GM12872 (cell line): ENCODE measurements at regions not wholly inside any gene's neighbourhood (a gene's known extent, or its start where the extent isn't known, plus 50 kb on each side); places are given as distances from the start of the nearest gene placed in this dataset.

Source experiments
- TF ChIP-seq, protein P1 (sequence below): IDR thresholded peaks from 3 replicates; pipeline ENCODE4 v1.5.1; 2011; ENCODE audit warnings: low read depth, mild to moderate bottlenecking, low read length, moderate library complexity; ENCODE audit not compliant: insufficient read depth

DNA sequence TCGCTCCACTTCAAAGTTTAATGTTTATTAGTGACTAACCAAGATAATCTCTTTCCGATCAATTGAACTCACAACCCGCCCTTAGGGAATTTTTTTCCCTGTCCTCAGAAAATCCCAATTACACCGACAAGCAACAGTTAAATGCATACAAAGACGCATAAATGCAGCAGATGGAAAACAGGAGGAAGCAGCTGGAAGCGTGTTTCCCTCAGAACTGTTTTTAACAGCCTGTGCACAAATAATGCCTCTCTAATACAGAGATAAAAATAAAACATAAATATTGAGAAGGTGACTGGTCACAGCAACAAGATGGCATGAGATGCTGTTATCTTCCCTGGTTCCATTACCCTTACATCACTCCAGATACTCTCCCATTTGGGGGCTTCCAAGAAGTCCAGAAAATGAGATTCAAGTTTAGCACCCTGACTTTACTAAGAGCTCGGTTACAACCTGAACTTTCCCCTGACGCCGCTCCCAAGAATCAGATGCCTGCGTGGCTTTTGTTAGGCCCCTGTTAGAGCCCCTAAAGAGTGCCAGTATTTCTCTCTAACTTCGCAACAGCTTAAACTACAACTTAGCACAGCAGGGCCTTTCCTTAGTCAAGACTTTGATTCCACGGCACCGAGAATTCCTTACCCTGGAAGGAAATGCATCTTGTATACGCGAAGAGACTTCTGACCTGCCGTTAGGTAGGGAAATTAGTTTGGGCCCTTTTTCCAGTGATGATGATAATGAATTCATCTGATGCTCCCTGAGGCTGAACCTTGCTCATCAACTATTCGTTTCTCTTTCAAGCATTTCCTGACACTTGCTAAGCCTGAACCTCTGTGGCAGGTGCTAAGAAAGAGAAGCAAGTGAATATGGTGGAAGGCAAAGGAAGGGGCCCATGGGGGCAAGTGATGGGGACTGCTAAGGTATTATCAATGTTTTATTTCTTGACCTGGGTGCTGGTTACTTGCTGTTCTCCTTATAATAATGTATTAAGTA lies 137.7 kb upstream of the SMYD2 start:
- TF ChIP-seq, protein P1, sequence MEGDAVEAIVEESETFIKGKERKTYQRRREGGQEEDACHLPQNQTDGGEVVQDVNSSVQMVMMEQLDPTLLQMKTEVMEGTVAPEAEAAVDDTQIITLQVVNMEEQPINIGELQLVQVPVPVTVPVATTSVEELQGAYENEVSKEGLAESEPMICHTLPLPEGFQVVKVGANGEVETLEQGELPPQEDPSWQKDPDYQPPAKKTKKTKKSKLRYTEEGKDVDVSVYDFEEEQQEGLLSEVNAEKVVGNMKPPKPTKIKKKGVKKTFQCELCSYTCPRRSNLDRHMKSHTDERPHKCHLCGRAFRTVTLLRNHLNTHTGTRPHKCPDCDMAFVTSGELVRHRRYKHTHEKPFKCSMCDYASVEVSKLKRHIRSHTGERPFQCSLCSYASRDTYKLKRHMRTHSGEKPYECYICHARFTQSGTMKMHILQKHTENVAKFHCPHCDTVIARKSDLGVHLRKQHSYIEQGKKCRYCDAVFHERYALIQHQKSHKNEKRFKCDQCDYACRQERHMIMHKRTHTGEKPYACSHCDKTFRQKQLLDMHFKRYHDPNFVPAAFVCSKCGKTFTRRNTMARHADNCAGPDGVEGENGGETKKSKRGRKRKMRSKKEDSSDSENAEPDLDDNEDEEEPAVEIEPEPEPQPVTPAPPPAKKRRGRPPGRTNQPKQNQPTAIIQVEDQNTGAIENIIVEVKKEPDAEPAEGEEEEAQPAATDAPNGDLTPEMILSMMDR: no peak

DNA sequence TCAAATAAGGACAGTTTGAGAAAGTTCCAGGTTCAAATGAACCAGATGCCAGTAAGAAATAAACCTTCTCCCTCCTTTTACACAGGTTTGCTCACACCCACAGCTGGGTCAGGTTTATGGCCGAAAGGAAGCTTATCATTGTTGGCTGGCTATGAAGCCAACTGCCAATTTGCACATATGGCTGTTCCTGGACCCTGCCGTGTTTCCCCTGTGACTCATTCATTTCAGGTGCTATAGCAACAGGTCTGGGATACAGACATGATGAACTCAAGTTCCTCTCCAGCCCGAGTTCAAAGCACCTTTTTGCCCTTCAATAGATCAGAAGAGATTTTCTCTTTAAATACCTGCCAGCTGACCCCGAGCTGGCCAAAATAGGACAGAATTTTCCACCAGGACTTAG lies 134.4 kb upstream of the SMYD2 start:
- TF ChIP-seq, protein P1: no peak

DNA sequence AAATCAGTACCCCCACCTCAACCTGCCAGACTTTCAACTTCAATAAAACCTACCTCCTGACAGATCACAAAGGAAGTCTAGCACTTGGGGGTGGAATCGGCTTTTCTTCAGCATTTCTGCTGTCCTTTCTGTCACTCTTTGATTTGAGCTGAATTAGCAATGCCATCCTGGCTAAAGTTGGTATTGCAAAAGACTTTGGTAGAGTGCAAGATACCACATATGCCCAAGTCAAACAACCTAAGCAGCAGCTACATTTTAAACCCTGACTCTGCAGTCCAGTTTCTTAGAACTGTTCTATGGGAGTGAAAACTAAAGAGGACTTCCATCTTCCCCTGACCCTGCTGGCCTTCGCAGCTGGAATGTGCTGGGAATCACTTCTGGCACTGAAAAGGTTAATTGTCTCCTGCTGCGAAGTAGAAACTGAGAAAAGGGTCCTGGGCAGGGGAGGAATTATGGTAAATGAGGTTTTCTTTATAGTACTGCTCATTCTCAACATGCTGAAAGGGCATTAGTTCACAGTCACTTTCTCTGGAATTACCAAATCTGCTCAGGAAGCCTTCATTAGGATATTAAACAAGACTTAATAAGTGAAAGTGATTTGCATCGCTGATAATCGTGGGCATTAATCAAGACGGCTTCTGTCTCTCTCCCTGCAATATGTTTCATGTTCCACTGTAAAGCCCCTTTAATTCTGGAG lies 126.2 kb upstream of the SMYD2 start:
- TF ChIP-seq, protein P1: no peak

DNA sequence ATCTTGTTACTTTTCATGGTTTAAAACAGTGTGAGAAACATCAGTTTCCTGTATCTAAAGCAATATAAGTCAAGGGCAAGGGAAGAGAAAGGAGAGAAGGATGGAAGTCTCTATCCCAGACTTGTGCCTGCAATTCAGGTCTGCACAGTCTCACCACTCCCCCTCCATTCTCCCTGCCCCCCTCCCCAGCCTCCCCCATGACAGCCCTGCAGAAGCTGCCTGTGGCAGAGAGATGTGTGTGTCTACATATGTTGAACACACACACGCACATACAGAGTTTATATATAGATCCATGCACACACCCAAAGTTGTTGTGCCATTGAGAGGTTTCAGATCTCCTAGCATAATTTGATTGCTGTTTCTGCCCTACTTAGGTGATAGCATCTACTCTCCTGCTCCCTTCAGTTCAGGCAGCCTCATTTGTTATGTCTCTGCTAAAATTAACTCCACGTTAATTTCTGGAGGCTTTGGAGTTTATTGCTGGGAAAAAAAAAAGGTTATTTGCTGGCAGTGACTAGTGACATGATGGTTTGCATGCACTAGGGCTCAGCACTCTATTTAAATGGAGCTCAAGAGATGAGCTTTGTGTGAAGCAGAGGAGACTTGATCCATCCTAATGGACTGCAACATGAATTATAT lies 124.9 kb upstream of the SMYD2 start:
- TF ChIP-seq, protein P1: no peak

DNA sequence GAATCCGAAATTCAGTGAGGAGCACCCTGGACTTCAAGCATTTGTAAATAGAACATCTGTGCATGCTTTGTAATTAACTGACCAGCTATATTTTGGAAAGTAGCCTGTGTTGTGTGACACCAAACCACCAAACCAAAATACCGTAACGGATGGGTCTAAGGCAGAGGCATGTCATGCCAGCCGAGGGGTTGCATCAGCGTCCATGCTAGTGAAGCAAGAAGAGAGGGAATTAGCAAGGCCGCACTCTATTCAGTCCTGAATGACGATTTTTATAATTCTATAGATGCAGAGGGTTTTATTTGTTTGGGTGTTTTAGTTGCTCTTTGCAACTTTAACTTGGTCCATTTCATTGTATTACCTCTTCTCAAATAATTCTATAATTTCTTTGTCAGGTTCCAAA lies 116.8 kb upstream of the SMYD2 start:
- TF ChIP-seq, protein P1: no peak

DNA sequence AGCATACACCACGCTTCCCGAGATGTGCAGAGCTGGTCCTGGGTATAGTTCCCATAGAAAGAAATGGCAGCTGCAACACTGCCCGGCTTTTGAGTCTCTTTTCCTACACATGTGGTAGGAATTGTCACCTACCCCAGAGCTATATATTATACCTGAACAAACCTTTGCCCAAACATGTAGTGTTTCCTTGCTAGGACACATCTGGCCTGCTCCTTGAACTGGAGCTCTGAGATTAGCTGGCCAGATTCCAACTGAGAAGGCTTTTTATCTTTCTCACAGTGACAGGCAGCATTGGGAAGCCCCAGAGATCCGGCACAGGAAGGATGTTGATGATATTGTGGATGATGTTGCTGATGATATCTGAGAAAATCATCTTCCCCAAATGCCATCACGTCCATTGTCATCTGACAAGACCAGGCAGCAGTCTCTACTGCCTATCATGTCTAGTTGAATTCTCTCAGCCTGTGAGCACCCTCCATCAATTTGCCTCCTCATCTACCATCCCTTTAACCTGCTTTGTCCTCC lies 115.0 kb upstream of the SMYD2 start:
- TF ChIP-seq, protein P1: no peak

DNA sequence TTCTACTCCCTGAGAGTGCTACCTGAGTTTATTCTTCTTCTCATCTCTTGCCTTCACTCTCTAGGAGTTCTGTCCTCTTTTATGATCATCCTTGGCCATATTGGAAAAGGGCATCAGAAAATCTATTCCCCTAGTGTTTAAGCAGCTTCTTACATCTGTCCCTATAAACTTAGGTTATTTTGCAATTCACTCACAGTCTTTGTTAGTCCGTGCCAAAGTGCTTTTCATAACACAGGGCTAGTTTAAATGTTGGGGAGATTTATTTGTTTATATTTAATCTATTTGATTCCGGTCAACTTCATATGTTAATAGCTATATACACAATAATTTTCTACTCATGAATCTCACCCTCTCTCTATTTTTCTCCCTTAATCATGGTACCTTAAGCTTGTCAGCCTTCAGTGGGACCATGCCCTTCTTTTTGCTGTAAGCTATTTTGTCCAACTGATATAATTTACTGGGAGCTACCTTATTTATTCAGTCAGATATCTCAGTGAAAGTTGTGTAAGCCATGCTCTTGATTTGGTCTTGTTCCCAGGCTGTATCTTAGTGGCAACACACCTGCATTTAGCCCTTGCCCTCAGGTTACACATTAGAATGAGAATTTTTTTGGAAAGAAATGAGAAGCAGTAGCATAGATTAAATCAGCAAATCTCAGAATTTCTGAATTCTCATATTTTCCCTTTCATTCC lies 106.3 kb upstream of the SMYD2 start:
- TF ChIP-seq, protein P1: no peak
